IMR-90 (cell line): ENCODE measurements at regions not wholly inside any gene's neighbourhood (a gene's known extent, or its start where the extent isn't known, plus 50 kb on each side); places are given as distances from the start of the nearest gene placed in this dataset.

Experiments used
- ATAC-seq: fragments of 200-7000 bp; cut with Tn5 transposase; 2 replicates; pipeline ENCODE4 v1.9.1; 2020; ENCODE audit warnings: low read depth, mild to moderate bottlenecking, moderate library complexity
- BruUV-seq: library from RNA; stranded (reverse); fragments of 400-500 nt; replicated peaks from 2 replicates; lab custom pipeline; 2021; lab: Mats Ljungman, UMichigan
- CTCF ChIA-PET: fragments of 300-600 bp; formaldehyde crosslinking; extraction: SDS; loops from one replicate; lab custom pipeline; 2021; ENCODE audit warnings: antibody characterized with exemption; lab: Yijun Ruan, JAX
- POLR2A ChIA-PET: fragments of 300-600 bp; sonication (Branson Sonifier 250); formaldehyde crosslinking; loops from one replicate; lab custom pipeline; 2022; ENCODE audit warnings: antibody characterized with exemption; ENCODE audit not compliant: unreplicated experiment; lab: Charles Lee
- DNase-seq: peaks from one replicate; pipeline ENCODE4 v3.0.0; 2013
- H2AFZ ChIP-seq: replicated peaks from 2 replicates; pipeline ENCODE3; 2013; ENCODE audit warnings: low read length, mild to moderate bottlenecking; ENCODE audit not compliant: poor library complexity
- H2AK5ac ChIP-seq: 2 replicates; pipeline ENCODE4 v1.6.1; 2013; ENCODE audit warnings: low read depth, low read length, inconsistent platforms
- H2AK9ac ChIP-seq: replicated peaks from 2 replicates; pipeline ENCODE3; 2013; ENCODE audit warnings: mild to moderate bottlenecking, low read depth, low read length, moderate library complexity; ENCODE audit not compliant: poor library complexity
- H2BK120ac ChIP-seq: 2 replicates; pipeline ENCODE4 v1.6.1; 2013; ENCODE audit warnings: low read depth, low read length, inconsistent platforms
- H2BK15ac ChIP-seq: 3 replicates; pipeline ENCODE4 v1.6.1; 2013; ENCODE audit warnings: low read depth, low read length, inconsistent platforms
- H2BK20ac ChIP-seq: 2 replicates; pipeline ENCODE4 v1.6.1; 2013; ENCODE audit warnings: low read depth, mild to moderate bottlenecking, inconsistent platforms, low read length, moderate library complexity
- H2BK5ac ChIP-seq: 2 replicates; pipeline ENCODE4 v1.6.1; 2013; ENCODE audit warnings: mild to moderate bottlenecking, low read depth, low read length, inconsistent platforms; ENCODE audit not compliant: poor library complexity, severe bottlenecking
- H3K14ac ChIP-seq: replicated peaks from 2 replicates; pipeline ENCODE4 v1.6.1; 2013; ENCODE audit warnings: low read depth, low read length, inconsistent platforms
- H3K18ac ChIP-seq: 2 replicates; pipeline ENCODE4 v1.6.1; 2013; ENCODE audit warnings: low read depth, low read length, control low read depth
- H3K23ac ChIP-seq: 2 replicates; pipeline ENCODE4 v1.6.1; 2013; ENCODE audit warnings: low read depth, low read length, inconsistent platforms
- H3K27ac ChIP-seq: 2 replicates; pipeline ENCODE4 v1.5.1; 2013; ENCODE audit warnings: mild to moderate bottlenecking, control low read depth, low read length; ENCODE audit not compliant: insufficient read depth
- H3K27me3 ChIP-seq: 2 replicates; pipeline ENCODE4 v1.6.1; 2013; ENCODE audit warnings: low read length; ENCODE audit not compliant: control insufficient read depth, insufficient read depth
- H3K36me3 ChIP-seq: 2 replicates; pipeline ENCODE4 v1.6.1; 2013; ENCODE audit warnings: low read length, mixed read lengths; ENCODE audit not compliant: control insufficient read depth, insufficient read depth
- H3K4ac ChIP-seq: 2 replicates; pipeline ENCODE4 v1.6.1; 2013; ENCODE audit warnings: low read depth, low read length, inconsistent platforms
- H3K4me1 ChIP-seq: 2 replicates; pipeline ENCODE4 v1.6.1; 2013; ENCODE audit warnings: low read length, mixed read lengths; ENCODE audit not compliant: control insufficient read depth, insufficient read depth
- H3K4me2 ChIP-seq: 2 replicates; pipeline ENCODE4 v1.6.1; 2013; ENCODE audit warnings: low read depth, mild to moderate bottlenecking, control low read depth, low read length, moderate library complexity
- H3K4me3 ChIP-seq: 2 replicates; pipeline ENCODE4 v1.5.1; 2013; ENCODE audit warnings: low read depth, mild to moderate bottlenecking, control low read depth, low read length, moderate library complexity; ENCODE audit not compliant: insufficient read depth
- H3K56ac ChIP-seq: 2 replicates; pipeline ENCODE4 v1.6.1; 2013; ENCODE audit warnings: low read length, inconsistent platforms; ENCODE audit not compliant: insufficient read depth; ENCODE audit errors: extremely low read depth
- H3K79me1 ChIP-seq, 2 experiments: 2 replicates each; pipeline ENCODE4 v1.6.1; 2013; ENCODE audit warnings: low read length in 2 of 2, inconsistent platforms in 1 of 2, low read depth in 1 of 2
- H3K9ac ChIP-seq: 2 replicates; pipeline ENCODE4 v1.6.1; 2013; ENCODE audit warnings: low read depth, low read length, control low read depth
- H3K9me1 ChIP-seq: 2 replicates; pipeline ENCODE4 v1.6.1; 2013; ENCODE audit warnings: low read length, inconsistent platforms; ENCODE audit not compliant: insufficient read depth
- H3K9me3 ChIP-seq: 2 replicates; pipeline ENCODE4 v1.6.1; 2013; ENCODE audit warnings: low read length; ENCODE audit not compliant: control insufficient read depth, insufficient read depth
- H4K20me1 ChIP-seq: 2 replicates; pipeline ENCODE4 v1.6.1; 2013; ENCODE audit warnings: low read length, inconsistent platforms; ENCODE audit not compliant: insufficient read depth
- H4K5ac ChIP-seq: 2 replicates; pipeline ENCODE4 v1.6.1; 2013; ENCODE audit warnings: mild to moderate bottlenecking, low read depth, low read length, control low read depth
- H4K8ac ChIP-seq, 2 experiments: 2 replicates each; pipeline ENCODE4 v1.6.1; 2013; ENCODE audit warnings: low read depth in 2 of 2, low read length in 2 of 2, control low read depth in 1 of 2, inconsistent platforms in 1 of 2
- H4K91ac ChIP-seq: 2 replicates; pipeline ENCODE4 v1.6.1; 2013; ENCODE audit warnings: low read depth, low read length, inconsistent platforms; ENCODE audit not compliant: insufficient read depth
- ELK1 ChIP-seq: fragments of 150-350 bp; IDR thresholded peaks from 2 replicates; pipeline ENCODE4 v1.6.1; 2016; ENCODE audit warnings: low read depth, mild to moderate bottlenecking, low read length, moderate library complexity, borderline replicate concordance
- FOS ChIP-seq: fragments of 150-350 bp; IDR thresholded peaks from 2 replicates; pipeline ENCODE4 v1.6.1; 2016; ENCODE audit warnings: low read depth, low read length
- MAFK ChIP-seq: IDR thresholded peaks from 2 replicates; pipeline ENCODE4 v1.6.1; 2012; ENCODE audit warnings: low read depth, low read length, improper control_type of control experiment
- MXI1 ChIP-seq: IDR thresholded peaks from 2 replicates; pipeline ENCODE4 v1.6.1; 2012; ENCODE audit warnings: low read depth, mild to moderate bottlenecking, low read length, moderate library complexity, borderline replicate concordance
- NFE2L2 ChIP-seq: fragments of 150-350 bp; IDR thresholded peaks from 2 replicates; pipeline ENCODE4 v1.6.1; 2016; ENCODE audit warnings: low read depth, mild to moderate bottlenecking, low read length
- WGBS, 2 experiments: methylation state at CpG; one replicate each; pipeline versions ENCODE4 v1.1.5 to v1.1.7; 2013; ENCODE audit warnings: missing lambda C conversion rate in 2 of 2; ENCODE audit not compliant: insufficient read length in 1 of 2; ENCODE audit errors: extremely low coverage in 2 of 2; 5-methylcytosine and 5-hydroxymethylcytosine counted together
- dilution Hi-C: fragments of 300-500 bp; cut with HindIII; formaldehyde crosslinking; loops from one replicate; pipeline ENCODE4 v1.14.3; 2018; ENCODE audit warnings: low sequenced_read_pairs; ENCODE audit not compliant: unreplicated experiment
- in situ Hi-C: fragments of 300-500 bp; cut with MboI; formaldehyde crosslinking; loops from 3 replicates; pipeline ENCODE4 v1.14.3; 2019; ENCODE audit warnings: low sequenced_read_pairs, inconsistent platforms, mixed read lengths
- intact Hi-C: fragments of 100-400 bp; cut with micrococcal nuclease; formaldehyde crosslinking; loops from 2 replicates; pipeline ENCODE4 v1.10.0; 2022

- dilution Hi-C loops = no loop called here
- Histone ChIP-seq H3K4me1 (no peaks in the 10 kb centered on the region), H4K91ac (no peak overlapping the region), H3K4ac (no peak overlapping the region), H2AFZ (no peak overlapping the region), H2BK120ac (no peak overlapping the region), H3K14ac (no peak overlapping the region), H3K18ac (no peak overlapping the region), H3K4me2 (no peak overlapping the region), H2AK9ac (no peak overlapping the region), H4K8ac (no peak overlapping the region), H3K4me3 (no peak overlapping the region), H3K36me3 (no peaks in the 10 kb centered on the region), H3K79me1 (no peaks in the 10 kb centered on the region), H2BK5ac (no peak overlapping the region), H3K27me3 (no peaks in the 10 kb centered on the region), H3K27ac (no peak overlapping the region), H4K5ac (no peak overlapping the region), H3K9ac (no peak overlapping the region), H3K9me3 (peaks cover 2% of the 10 kb centered on the region; the same call in 1 of the 2 replicates), H3K23ac (no peak overlapping the region), H3K56ac (no peak overlapping the region), H2AK5ac (no peak overlapping the region), H2BK15ac (no peak overlapping the region), H2BK20ac (no peak overlapping the region), H3K9me1 (no peaks in the 10 kb centered on the region), H4K20me1 (no peaks in the 10 kb centered on the region)
- no peak for TF ChIP-seq ELK1
- no peak for TF ChIP-seq MXI1
- no peak for TF ChIP-seq FOS
- TF ChIP-seq MAFK = no peak
- no peak for TF ChIP-seq NFE2L2
- no CpG with 5 or more reads among the region's 4 CpGs for WGBS, 2 experiments
- BruUV-seq = no TSS peak
- CTCF ChIA-PET = no interaction called here
- ATAC-seq = no peak
- POLR2A ChIA-PET = no interaction called here
- intact Hi-C loops = no loop called here
- in situ Hi-C loops = loop anchor here (25.0 kb wide), 1 partner anchor 98 kb away; no protein-coding TSS in a partner anchor
- no peak for DNase-seq
Observed at GRCh38 chr21:22885079-22885478, 1886.9 kb downstream of the NCAM2 start.
